HG02571 (cell line): ENCODE measurements at regions not wholly inside any gene's neighbourhood (a gene's known extent, or its start where the extent isn't known, plus 50 kb on each side); places are given as distances from the start of the nearest gene placed in this dataset.
"Not testable (repeated sequence)": the region's sequence is repeated elsewhere in the genome, so short reads cannot be mapped to it uniquely, and the experiment has no call there.

Experiments used
- ATAC-seq: cut with Tn5 transposase; IDR thresholded peaks from one replicate; pipeline ENCODE4 v1.9.1; 2021; ENCODE audit warnings: mild to moderate bottlenecking, moderate library complexity; ENCODE audit not compliant: unreplicated experiment

- no peak for ATAC-seq
These were observed 306.8 kb downstream of the LMBRD1 start for GRCh38 chr6:69489970-69490369.

- ATAC-seq: no peak
These were observed 309.1 kb downstream of the LMBRD1 start for GRCh38 chr6:69487688-69488087.

- no peak for ATAC-seq
These were observed 329.7 kb downstream of the LMBRD1 start for GRCh38 chr6:69466979-69467570.

- ATAC-seq: no peak
These were observed 330.9 kb downstream of the LMBRD1 start for GRCh38 chr6:69465866-69466265.

GRCh38 chr6:69456086-69456485 lies 340.7 kb downstream of the LMBRD1 start:
- no peak for ATAC-seq

GRCh38 chr6:69454619-69455018 lies 342.2 kb downstream of the LMBRD1 start:
- ATAC-seq: not testable (repeated sequence)

- ATAC-seq: not testable (repeated sequence)
These were observed 346.3 kb downstream of the LMBRD1 start for GRCh38 chr6:69450493-69450892.

- ATAC-seq: no peak
These were observed 346.9 kb downstream of the LMBRD1 start for GRCh38 chr6:69449887-69450286.
